Osteoblast (primary cell): ENCODE measurements at regions not wholly inside any gene's neighbourhood (a gene's known extent, or its start where the extent isn't known, plus 50 kb on each side); places are given as distances from the start of the nearest gene placed in this dataset.
"Not testable (repeated sequence)": the region's sequence is repeated elsewhere in the genome, so short reads cannot be mapped to it uniquely, and the experiment has no call there.

Source experiments
- DNase-seq: peaks from one replicate; pipeline ENCODE4 v3.0.0; 2011; ENCODE audit warnings: low spot score, mixed read lengths; ENCODE audit not compliant: insufficient read length; ENCODE audit errors: missing footprints
- H2AFZ ChIP-seq: 2 replicates; pipeline ENCODE4 v1.6.0; 2011; ENCODE audit warnings: mild to moderate bottlenecking, low read length
- H3K27ac ChIP-seq: 2 replicates; pipeline ENCODE4 v1.5.1; 2011; ENCODE audit warnings: mild to moderate bottlenecking, low read depth, low read length, moderate library complexity
- H3K27me3 ChIP-seq: 2 replicates; pipeline ENCODE4 v1.6.0; 2012; ENCODE audit warnings: mild to moderate bottlenecking, control low read depth, inconsistent platforms, low read length, moderate library complexity; ENCODE audit not compliant: insufficient read depth
- H3K36me3 ChIP-seq: 2 replicates; pipeline ENCODE4 v1.5.1; 2011; ENCODE audit warnings: mild to moderate bottlenecking, low read length, control low read depth, moderate library complexity; ENCODE audit not compliant: insufficient read depth
- H3K4me1 ChIP-seq: 2 replicates; pipeline ENCODE4 v1.5.1; 2011; ENCODE audit warnings: mild to moderate bottlenecking, low read length, control low read depth, moderate library complexity; ENCODE audit not compliant: insufficient read depth
- H3K4me2 ChIP-seq: 2 replicates; pipeline ENCODE4 v1.6.0; 2011; ENCODE audit warnings: mild to moderate bottlenecking, low read length; ENCODE audit not compliant: insufficient read depth
- H3K4me3 ChIP-seq: fragments of 200-600 bp; sonication (generic); 3 replicates; pipeline ENCODE4 v1.5.1; 2012; ENCODE audit warnings: mild to moderate bottlenecking, low read length, inconsistent platforms; ENCODE audit not compliant: insufficient read depth
- H3K79me2 ChIP-seq: 2 replicates; pipeline ENCODE4 v1.6.0; 2012; ENCODE audit warnings: mild to moderate bottlenecking, low read length, control low read depth, inconsistent platforms; ENCODE audit not compliant: insufficient read depth
- H3K9me3 ChIP-seq: 2 replicates; pipeline ENCODE4 v1.5.1; 2011; ENCODE audit warnings: low read depth, low read length, control low read depth
- H4K20me1 ChIP-seq: 2 replicates; pipeline ENCODE4 v1.6.0; 2012; ENCODE audit warnings: mild to moderate bottlenecking, low read length, control low read depth; ENCODE audit not compliant: insufficient read depth
- TF ChIP-seq, protein P1 (sequence below): IDR thresholded peaks from 2 replicates; pipeline ENCODE4 v1.5.1; 2011; ENCODE audit warnings: mild to moderate bottlenecking, low read depth, low read length, moderate library complexity; ENCODE audit errors: extremely low read depth

DNA sequence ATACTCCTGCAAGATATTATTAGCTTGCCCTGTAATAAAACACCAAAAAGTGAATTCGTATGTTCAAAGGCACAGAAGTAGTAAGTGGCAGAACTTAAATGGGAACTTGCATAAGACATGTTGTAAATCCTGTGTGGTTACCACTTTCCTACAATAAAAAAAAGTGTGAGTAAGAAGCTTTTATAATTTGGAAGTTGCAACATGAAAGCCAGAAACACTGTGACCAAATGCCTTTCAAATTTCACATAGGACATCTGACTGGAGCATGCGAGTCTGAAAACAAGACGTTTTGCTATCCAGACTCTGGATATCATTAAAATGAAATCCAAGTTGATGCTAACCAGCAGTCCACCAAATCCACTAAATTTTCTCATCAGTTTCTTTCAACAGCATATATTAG, 886.2 kb upstream of the NRXN1 start:
- Histone ChIP-seq H3K4me3 (no peak overlapping the region), H3K79me2 (no peaks in the 10 kb centered on the region), H3K4me2 (peak overlapping the region; percentile 9), H3K9me3 (no peaks in the 10 kb centered on the region), H3K27me3 (no peaks in the 10 kb centered on the region), H4K20me1 (no peaks in the 10 kb centered on the region), H3K4me1 (peaks cover 24% of the 10 kb centered on the region), H3K27ac (no peak overlapping the region), H3K36me3 (no peaks in the 10 kb centered on the region), H2AFZ (no peak overlapping the region)
- TF ChIP-seq, protein P1, sequence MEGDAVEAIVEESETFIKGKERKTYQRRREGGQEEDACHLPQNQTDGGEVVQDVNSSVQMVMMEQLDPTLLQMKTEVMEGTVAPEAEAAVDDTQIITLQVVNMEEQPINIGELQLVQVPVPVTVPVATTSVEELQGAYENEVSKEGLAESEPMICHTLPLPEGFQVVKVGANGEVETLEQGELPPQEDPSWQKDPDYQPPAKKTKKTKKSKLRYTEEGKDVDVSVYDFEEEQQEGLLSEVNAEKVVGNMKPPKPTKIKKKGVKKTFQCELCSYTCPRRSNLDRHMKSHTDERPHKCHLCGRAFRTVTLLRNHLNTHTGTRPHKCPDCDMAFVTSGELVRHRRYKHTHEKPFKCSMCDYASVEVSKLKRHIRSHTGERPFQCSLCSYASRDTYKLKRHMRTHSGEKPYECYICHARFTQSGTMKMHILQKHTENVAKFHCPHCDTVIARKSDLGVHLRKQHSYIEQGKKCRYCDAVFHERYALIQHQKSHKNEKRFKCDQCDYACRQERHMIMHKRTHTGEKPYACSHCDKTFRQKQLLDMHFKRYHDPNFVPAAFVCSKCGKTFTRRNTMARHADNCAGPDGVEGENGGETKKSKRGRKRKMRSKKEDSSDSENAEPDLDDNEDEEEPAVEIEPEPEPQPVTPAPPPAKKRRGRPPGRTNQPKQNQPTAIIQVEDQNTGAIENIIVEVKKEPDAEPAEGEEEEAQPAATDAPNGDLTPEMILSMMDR: no peak
- DNase-seq: no peak

DNA sequence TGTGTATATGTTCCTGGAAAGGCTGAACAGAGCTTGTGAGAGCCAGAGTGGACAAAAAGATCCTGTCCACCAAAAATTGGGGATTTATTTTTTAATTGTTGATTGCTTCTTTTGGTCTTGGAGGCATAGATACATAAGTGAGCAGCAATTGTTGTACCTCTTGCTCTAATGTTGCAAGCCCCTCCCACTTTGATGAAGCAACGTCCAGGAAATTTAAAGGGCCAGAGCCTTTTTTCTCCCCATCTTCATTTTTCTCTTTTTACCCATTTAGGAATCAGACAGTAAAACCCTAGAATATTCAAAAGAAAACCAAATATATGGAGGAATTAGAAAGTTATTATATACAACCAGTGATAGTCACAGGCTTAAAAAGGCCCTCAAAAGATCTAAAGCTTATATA, 871.8 kb upstream of the NRXN1 start:
- Histone ChIP-seq H3K27ac (no peak overlapping the region), H3K27me3 (no peaks in the 10 kb centered on the region), H4K20me1 (no peaks in the 10 kb centered on the region), H3K4me1 (no peaks in the 10 kb centered on the region), H3K9me3 (no peaks in the 10 kb centered on the region), H3K36me3 (no peaks in the 10 kb centered on the region), H3K4me2 (no peak overlapping the region), H2AFZ (peak overlapping the region; percentile 37), H3K79me2 (no peaks in the 10 kb centered on the region), H3K4me3 (no peak overlapping the region)
- TF ChIP-seq, protein P1: no peak
- DNase-seq: no peak

DNA sequence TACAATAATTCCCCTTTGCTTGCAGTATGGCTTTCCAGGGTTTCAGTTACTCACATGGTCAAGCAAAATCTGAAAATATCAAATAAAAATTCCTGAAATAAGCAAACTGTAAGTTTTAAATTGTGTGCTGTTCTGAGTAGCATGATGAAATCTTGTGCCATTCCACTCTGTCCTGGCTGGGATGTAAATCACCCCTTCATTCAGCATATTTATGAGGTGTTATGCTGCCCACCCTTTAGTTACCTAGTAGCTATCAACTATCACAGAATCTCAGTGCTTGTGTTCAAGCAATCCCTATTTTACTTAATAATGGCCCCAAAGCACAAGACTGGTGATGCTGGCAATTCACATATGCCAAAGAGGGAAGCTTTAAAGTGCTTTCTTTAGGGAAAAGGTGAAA, 867.7 kb upstream of the NRXN1 start:
- no peaks in the 10 kb centered on the region for H3K27me3 ChIP-seq
- no peak overlapping the region for H3K4me2 ChIP-seq
- H3K4me3 ChIP-seq: no peak overlapping the region
- peak overlapping the region; percentile 10 for H2AFZ ChIP-seq
- H4K20me1 ChIP-seq: no peaks in the 10 kb centered on the region
- no peaks in the 10 kb centered on the region for H3K79me2 ChIP-seq
- no peaks in the 10 kb centered on the region for H3K9me3 ChIP-seq
- H3K36me3 ChIP-seq: no peaks in the 10 kb centered on the region
- no peak overlapping the region for H3K27ac ChIP-seq
- no peaks in the 10 kb centered on the region for H3K4me1 ChIP-seq
- DNase-seq: no peak
- TF ChIP-seq, protein P1: no peak

DNA sequence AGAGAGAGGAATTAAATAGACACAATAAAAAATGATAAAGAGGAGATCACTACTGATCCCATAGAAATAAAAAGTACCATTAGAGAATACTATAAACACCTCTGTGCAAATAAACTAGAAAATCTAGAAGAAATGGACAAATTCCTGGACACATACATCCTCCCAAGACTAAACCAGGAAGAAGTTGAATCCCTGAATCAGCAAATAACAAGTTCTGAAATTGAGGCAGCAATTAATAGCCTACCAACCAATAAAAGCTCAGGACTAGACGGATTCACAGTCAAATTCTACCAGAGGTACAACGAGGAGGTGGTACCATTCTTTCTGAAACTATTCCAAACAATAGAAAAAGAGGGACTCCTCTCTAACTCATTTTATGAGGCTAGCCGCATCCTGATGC, 862.7 kb upstream of the NRXN1 start:
- H3K27me3 ChIP-seq, H3K79me2 ChIP-seq, DNase-seq, H3K4me2 ChIP-seq, H3K9me3 ChIP-seq, H3K27ac ChIP-seq, H3K4me3 ChIP-seq, H2AFZ ChIP-seq, H4K20me1 ChIP-seq, H3K36me3 ChIP-seq, H3K4me1 ChIP-seq: not testable (repeated sequence)

DNA sequence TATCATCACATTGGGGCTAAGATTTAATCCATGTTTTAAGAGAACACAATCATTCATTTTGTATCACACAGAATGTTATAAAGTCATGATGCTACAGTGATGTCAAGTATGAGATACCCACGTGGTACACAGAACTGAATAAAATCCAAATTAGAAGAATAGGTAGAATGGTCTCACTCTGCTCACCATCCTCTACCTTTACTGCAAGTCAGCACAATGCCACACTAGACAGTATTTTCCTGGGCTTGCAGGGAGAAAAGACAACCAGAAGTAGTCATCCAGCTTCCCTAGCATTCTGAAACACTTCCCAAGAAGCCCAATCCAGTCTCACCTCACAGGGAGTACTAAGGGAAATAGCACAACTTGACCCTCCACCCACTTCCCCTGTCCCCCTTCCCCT, 856.2 kb upstream of the NRXN1 start:
- no peaks in the 10 kb centered on the region for H3K79me2 ChIP-seq
- no peaks in the 10 kb centered on the region for H3K4me1 ChIP-seq
- H2AFZ ChIP-seq: no peak overlapping the region
- no peak for DNase-seq
- no peak overlapping the region for H3K4me3 ChIP-seq
- H4K20me1 ChIP-seq: no peaks in the 10 kb centered on the region
- H3K9me3 ChIP-seq: peaks cover under 1% of the 10 kb centered on the region
- TF ChIP-seq, protein P1: no peak
- H3K27me3 ChIP-seq: no peaks in the 10 kb centered on the region
- no peak overlapping the region for H3K27ac ChIP-seq
- no peaks in the 10 kb centered on the region for H3K36me3 ChIP-seq
- H3K4me2 ChIP-seq: no peak overlapping the region
